ENCODE measurements at regions not wholly inside any gene's neighbourhood (a gene's known extent, or its start where the extent isn't known, plus 50 kb on each side); places are given as distances from the start of the nearest gene placed in this dataset.

GRCh38 chr10:131654471-131655087, 246.2 kb upstream of the PPP2R2D start:
- Mint-ChIP-seq H3K36me3 (ENCODE audit: low read depth) (no peaks in the 10 kb centered on the region), H3K27me3 (peaks cover 18% of the 10 kb centered on the region), H3K9me3 (no peaks in the 10 kb centered on the region), H3K27ac (no peak overlapping the region), H3K4me1 (ENCODE audit: low read depth) (no peaks in the 10 kb centered on the region), H3K4me3 (no peak overlapping the region)
- no peak for TF ChIP-seq CTCF (IDR thresholded peaks at IDR 0.05)
- intact Hi-C loops (cut with micrococcal nuclease): no loop called here
- DNase-seq: no peak
- ChIA-PET CTCF (no interaction called here), POLR2A (interaction anchor here (1.6 kb wide), 1 partner anchor 8 kb away, joined by 3 read pairs; no protein-coding TSS in a partner anchor)
- no peak for ATAC-seq

GRCh38 chr10:131655101-131655849, 245.5 kb upstream of the PPP2R2D start:
- ChIA-PET CTCF (no interaction called here), POLR2A (interaction anchor here (1.6 kb wide), 1 partner anchor 8 kb away, joined by 3 read pairs; no protein-coding TSS in a partner anchor)

GRCh38 chr10:131656009-131656408, 244.8 kb upstream of the PPP2R2D start:
- H3K27me3 Mint-ChIP-seq: peaks cover 18% of the 10 kb centered on the region
- no peak for DNase-seq
- no peaks in the 10 kb centered on the region for H3K4me1 Mint-ChIP-seq (ENCODE audit: low read depth)
- no peak for TF ChIP-seq CTCF (IDR thresholded peaks at IDR 0.05)
- H3K27ac Mint-ChIP-seq: no peak overlapping the region
- ChIA-PET CTCF (no interaction called here), POLR2A (no interaction called here)
- H3K9me3 Mint-ChIP-seq: peaks cover 5% of the 10 kb centered on the region
- ATAC-seq: no peak
- intact Hi-C loops (cut with micrococcal nuclease): no loop called here
- H3K36me3 Mint-ChIP-seq (ENCODE audit: low read depth): no peaks in the 10 kb centered on the region
- no peak overlapping the region for H3K4me3 Mint-ChIP-seq

More at GRCh38 chr10:131655101-131655849, 245.5 kb upstream of the PPP2R2D start:
- Mint-ChIP-seq H3K27me3 (peaks cover 18% of the 10 kb centered on the region), H3K9me3 (peaks cover under 1% of the 10 kb centered on the region), H3K27ac (no peak overlapping the region), H3K4me1 (ENCODE audit: low read depth) (no peaks in the 10 kb centered on the region), H3K4me3 (no peak overlapping the region), H3K36me3 (ENCODE audit: low read depth) (no peaks in the 10 kb centered on the region)
- intact Hi-C loops (cut with micrococcal nuclease): no loop called here
- no peak for DNase-seq
- no peak for TF ChIP-seq CTCF (IDR thresholded peaks at IDR 0.05)
- ATAC-seq: no peak

GRCh38 chr10:131656431-131656841, 244.4 kb upstream of the PPP2R2D start:
- H3K27ac Mint-ChIP-seq: no peak overlapping the region
- no peak for TF ChIP-seq CTCF (IDR thresholded peaks at IDR 0.05)
- no peaks in the 10 kb centered on the region for H3K4me1 Mint-ChIP-seq (ENCODE audit: low read depth)
- no peak overlapping the region for H3K4me3 Mint-ChIP-seq
- H3K9me3 Mint-ChIP-seq: peaks cover 5% of the 10 kb centered on the region
- DNase-seq (no peak), ATAC-seq (no peak)
- peaks cover 15% of the 10 kb centered on the region for H3K27me3 Mint-ChIP-seq
- H3K36me3 Mint-ChIP-seq (ENCODE audit: low read depth): no peaks in the 10 kb centered on the region
- ChIA-PET POLR2A (no interaction called here), CTCF (no interaction called here)
- intact Hi-C loops (cut with micrococcal nuclease): no loop called here

- H3K4me3 Mint-ChIP-seq: no peak overlapping the region
- H3K4me1 Mint-ChIP-seq (ENCODE audit: low read depth): no peaks in the 10 kb centered on the region
- ChIA-PET CTCF (no interaction called here), POLR2A (no interaction called here)
- DNase-seq (no peak), ATAC-seq (no peak)
- no peak overlapping the region for H3K27ac Mint-ChIP-seq
- intact Hi-C loops (cut with micrococcal nuclease): no loop called here
- no peaks in the 10 kb centered on the region for H3K36me3 Mint-ChIP-seq (ENCODE audit: low read depth)
- TF ChIP-seq CTCF (IDR thresholded peaks at IDR 0.05): no peak
- H3K27me3 Mint-ChIP-seq: peaks cover 10% of the 10 kb centered on the region
- H3K9me3 Mint-ChIP-seq: peaks cover 5% of the 10 kb centered on the region
Observed at GRCh38 chr10:131657318-131657984, 243.4 kb upstream of the PPP2R2D start.
